ENCODE measurements at regions not wholly inside any gene's neighbourhood (a gene's known extent, or its start where the extent isn't known, plus 50 kb on each side); places are given as distances from the start of the nearest gene placed in this dataset.

GRCh38 chr17:13749166-13749890 is 147.6 kb upstream of the HS3ST3A1 start (continued):
- no peak for TF ChIP-seq AR (CRISPR knock-in tag; IDR thresholded peaks at IDR 0.05)
- no peak for TF ChIP-seq ZNF396 (CRISPR knock-in tag; IDR thresholded peaks at IDR 0.05; ENCODE audit: borderline replicate concordance)
- no peak for TF ChIP-seq SMAD3 (CRISPR knock-in tag; IDR thresholded peaks at IDR 0.05; ENCODE audit: borderline replicate concordance)
- no peak for TF ChIP-seq NFATC4 (CRISPR knock-in tag; IDR thresholded peaks at IDR 0.05)
- TF ChIP-seq TCF7 (CRISPR knock-in tag; IDR thresholded peaks at IDR 0.05; ENCODE audit: low read depth) = no peak
- TF ChIP-seq NR1H2 (CRISPR knock-in tag; IDR thresholded peaks at IDR 0.05) = no peak
- TF ChIP-seq USF1 (CRISPR knock-in tag; IDR thresholded peaks at IDR 0.05) = no peak

GRCh38 chr17:13749891-13750235 is 148.1 kb upstream of the HS3ST3A1 start:
- ChIA-PET CTCF (interaction anchor here (1.8 kb wide), 1 partner anchor 14 kb away, joined by 5 read pairs; no protein-coding TSS in a partner anchor), POLR2A (interaction anchor here (0.6 kb wide), 1 partner anchor 1033 kb away, joined by 3 read pairs; no protein-coding TSS in a partner anchor)
- peaks cover 58% of the 10 kb centered on the region for H3K4me1 Mint-ChIP-seq
- DNase-seq (ENCODE audit: low spot score) (no peak), ATAC-seq (no peak)
- H3K27ac Mint-ChIP-seq = no peak overlapping the region
- peaks cover 23% of the 10 kb centered on the region for H3K9me3 Mint-ChIP-seq
- no peak for TF ChIP-seq ZNF512 (CRISPR knock-in tag; IDR thresholded peaks at IDR 0.05; ENCODE audit: borderline replicate concordance)
- no peak for TF ChIP-seq ERG (CRISPR knock-in tag; IDR thresholded peaks at IDR 0.05)
- no peak for TF ChIP-seq RELA (CRISPR knock-in tag; IDR thresholded peaks at IDR 0.05; ENCODE audit: borderline replicate concordance)
- no peak for TF ChIP-seq FOXP4 (CRISPR knock-in tag; IDR thresholded peaks at IDR 0.05)
- no peak for TF ChIP-seq ZNF263 (CRISPR knock-in tag; IDR thresholded peaks at IDR 0.05; ENCODE audit: low read depth)
- TF ChIP-seq CDX4 (CRISPR knock-in tag; IDR thresholded peaks at IDR 0.05; ENCODE audit: borderline replicate concordance) = no peak
- no peak for TF ChIP-seq PREB (CRISPR knock-in tag; IDR thresholded peaks at IDR 0.05; ENCODE audit: borderline replicate concordance)
- no peak for TF ChIP-seq CTCF (IDR thresholded peaks at IDR 0.05)
- no peak overlapping the region for H3K4me3 Mint-ChIP-seq
- H3K27me3 Mint-ChIP-seq (ENCODE audit: low read depth) = peaks cover 3% of the 10 kb centered on the region; the same call in 1 of the 2 replicates
- peaks cover 9% of the 10 kb centered on the region for H3K36me3 Mint-ChIP-seq

Measured in WTC11 (cell line).